Liver (tissue), 3 donors: ENCODE measurements at regions not wholly inside any gene's neighbourhood (a gene's known extent, or its start where the extent isn't known, plus 50 kb on each side); places are given as distances from the start of the nearest gene placed in this dataset.

ENCODE experiments used
- CTCF ChIP-seq: fragments of 150-350 bp; IDR thresholded peaks from 2 replicates; pipeline ENCODE4 v1.5.1; 2017; ENCODE audit warnings: improper control_type of control experiment, low read depth, low read length; ENCODE audit not compliant: missing input control
- EGR1 ChIP-seq, 2 donors: IDR thresholded peaks; 2 replicates each; pipeline ENCODE4 v1.6.1; 2016 to 2018; ENCODE audit warnings: antibody characterized with exemption in 2 of 2, low read depth in 2 of 2
- FOXA1 ChIP-seq: IDR thresholded peaks from 2 replicates; pipeline ENCODE4 v1.6.1; 2016; ENCODE audit warnings: antibody characterized with exemption
- GABPA ChIP-seq, 2 donors: IDR thresholded peaks in 1 of 2; conservative IDR thresholded peaks in 1 of 2; 2 replicates each; pipeline ENCODE4 v1.6.1; 2016; ENCODE audit warnings: antibody characterized with exemption in 2 of 2, mild to moderate bottlenecking in 1 of 2, moderate library complexity in 1 of 2
- HNF4A ChIP-seq, 2 donors: conservative IDR thresholded peaks; 2 replicates each; pipeline ENCODE4 v1.6.1; 2016; ENCODE audit warnings: antibody characterized with exemption in 2 of 2, mild to moderate bottlenecking in 2 of 2
- JUND ChIP-seq, 2 donors: IDR thresholded peaks; 2 replicates each; pipeline ENCODE4 v1.6.1; 2016; ENCODE audit warnings: antibody characterized with exemption in 2 of 2
- REST ChIP-seq: IDR thresholded peaks from 2 replicates; pipeline ENCODE4 v1.6.1; 2016; ENCODE audit warnings: antibody characterized with exemption, mild to moderate bottlenecking
- SP1 ChIP-seq: IDR thresholded peaks from 2 replicates; pipeline ENCODE4 v1.6.1; 2018; ENCODE audit warnings: antibody characterized with exemption, mild to moderate bottlenecking
- TAF1 ChIP-seq: conservative IDR thresholded peaks from 2 replicates; pipeline ENCODE4 v1.6.1; 2016; ENCODE audit warnings: antibody characterized with exemption, mild to moderate bottlenecking
- YY1 ChIP-seq: IDR thresholded peaks from 2 replicates; pipeline ENCODE4 v1.6.1; 2016; ENCODE audit warnings: antibody characterized with exemption, mild to moderate bottlenecking
- ZBTB33 ChIP-seq: IDR thresholded peaks from 2 replicates; pipeline ENCODE4 v1.6.1; 2016; ENCODE audit warnings: antibody characterized with exemption
- TF ChIP-seq, protein P1 (sequence below): IDR thresholded peaks from 2 replicates; pipeline ENCODE4 v1.6.1; 2016; ENCODE audit warnings: antibody characterized with exemption
- TF ChIP-seq, protein P2 (sequence below): IDR thresholded peaks from 2 replicates; pipeline ENCODE4 v1.6.1; 2016; ENCODE audit warnings: antibody characterized with exemption
- donor health status: healthy.
- donor health status: healthy.

- TF ChIP-seq CTCF = no peak
- TF ChIP-seq YY1 = no peak
- TF ChIP-seq, protein P1, sequence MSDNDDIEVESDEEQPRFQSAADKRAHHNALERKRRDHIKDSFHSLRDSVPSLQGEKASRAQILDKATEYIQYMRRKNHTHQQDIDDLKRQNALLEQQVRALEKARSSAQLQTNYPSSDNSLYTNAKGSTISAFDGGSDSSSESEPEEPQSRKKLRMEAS = no peak
- no peak for TF ChIP-seq ZBTB33
- no peak for TF ChIP-seq FOXA1
- TF ChIP-seq HNF4A (conservative IDR thresholded peaks at IDR 0.05) = no peak
- TF ChIP-seq, protein P2, sequence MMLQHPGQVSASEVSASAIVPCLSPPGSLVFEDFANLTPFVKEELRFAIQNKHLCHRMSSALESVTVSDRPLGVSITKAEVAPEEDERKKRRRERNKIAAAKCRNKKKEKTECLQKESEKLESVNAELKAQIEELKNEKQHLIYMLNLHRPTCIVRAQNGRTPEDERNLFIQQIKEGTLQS = no peak
- TF ChIP-seq SP1 = no peak
- TF ChIP-seq REST = no peak
- TF ChIP-seq JUND (IDR thresholded peaks at IDR 0.05) = no peak
- TF ChIP-seq TAF1 = no peak
- TF ChIP-seq GABPA (IDR thresholded peaks at IDR 0.05 in 1 of 2, conservative IDR thresholded peaks at IDR 0.05 in 1 of 2) = no peak
- TF ChIP-seq EGR1 (IDR thresholded peaks at IDR 0.05; ENCODE audit: low read depth in 2 of 2) = no peak
Measured at GRCh38 chr9:90979639-90980038, 178.0 kb downstream of the SYK start.
